Astrocyte (in vitro differentiated cells and primary cell): ENCODE measurements at regions not wholly inside any gene's neighbourhood (a gene's known extent, or its start where the extent isn't known, plus 50 kb on each side); places are given as distances from the start of the nearest gene placed in this dataset.

Experiments used
- DNase-seq: peaks from one replicate; pipeline ENCODE4 v3.0.0-alpha.2; 2010; ENCODE audit warnings: low read depth
- FAIRE-seq: peaks from 2 replicates; lab custom pipeline; 2011; peaks lifted over from hg19 to GRCh38; lab: Jason Lieb, UNC
- H2AFZ ChIP-seq: 2 replicates; pipeline ENCODE4 v1.6.0; 2012; ENCODE audit warnings: low read depth, low read length, inconsistent platforms
- H3K27ac ChIP-seq: 2 replicates; pipeline ENCODE4 v1.5.1; 2011; ENCODE audit warnings: low read depth, low read length, inconsistent platforms
- H3K27me3 ChIP-seq: 2 replicates; pipeline ENCODE4 v1.6.0; 2011; ENCODE audit warnings: low read length, inconsistent platforms; ENCODE audit not compliant: insufficient read depth
- H3K36me3 ChIP-seq: 2 replicates; pipeline ENCODE4 v1.5.1; 2011; ENCODE audit warnings: low read length, inconsistent platforms; ENCODE audit not compliant: insufficient read depth
- H3K4me1 ChIP-seq: 2 replicates; pipeline ENCODE4 v1.5.1; 2011; ENCODE audit warnings: low read length, inconsistent platforms; ENCODE audit not compliant: insufficient read depth
- H3K4me2 ChIP-seq: 2 replicates; pipeline ENCODE4 v1.6.0; 2012; ENCODE audit warnings: low read length, inconsistent platforms
- H3K4me3 ChIP-seq: 2 replicates; pipeline ENCODE4 v1.5.1; 2011; ENCODE audit warnings: low read depth, mild to moderate bottlenecking, low read length, inconsistent platforms; ENCODE audit not compliant: insufficient read depth
- H3K79me2 ChIP-seq: 2 replicates; pipeline ENCODE4 v1.6.0; 2012; ENCODE audit warnings: mild to moderate bottlenecking, low read length, inconsistent platforms; ENCODE audit not compliant: insufficient read depth
- H3K9ac ChIP-seq: 2 replicates; pipeline ENCODE4 v1.6.0; 2012; ENCODE audit warnings: mild to moderate bottlenecking, low read length, inconsistent platforms
- H3K9me3 ChIP-seq: 2 replicates; pipeline ENCODE4 v1.5.1; 2012; ENCODE audit warnings: low read depth, mild to moderate bottlenecking, low read length, inconsistent platforms; ENCODE audit not compliant: insufficient read depth
- H4K20me1 ChIP-seq: 2 replicates; pipeline ENCODE4 v1.6.0; 2012; ENCODE audit warnings: low read length, inconsistent platforms; ENCODE audit not compliant: insufficient read depth
- H3K27ac Mint-ChIP-seq: one replicate; pipeline ENCODE4 v1.8.0; 2021; ENCODE audit warnings: mild to moderate bottlenecking, mixed read lengths; ENCODE audit not compliant: unreplicated experiment
- H3K27me3 Mint-ChIP-seq: one replicate; pipeline ENCODE4 v1.8.0; 2021; ENCODE audit warnings: low read depth, mixed read lengths; ENCODE audit not compliant: unreplicated experiment
- H3K36me3 Mint-ChIP-seq: one replicate; pipeline ENCODE4 v1.8.0; 2021; ENCODE audit warnings: low read depth, mixed read lengths; ENCODE audit not compliant: unreplicated experiment
- H3K4me1 Mint-ChIP-seq: one replicate; pipeline ENCODE4 v1.8.0; 2021; ENCODE audit warnings: low read depth, mixed read lengths; ENCODE audit not compliant: unreplicated experiment
- H3K4me3 Mint-ChIP-seq: one replicate; pipeline ENCODE4 v1.8.0; 2021; ENCODE audit warnings: mild to moderate bottlenecking, moderate library complexity, mixed read lengths; ENCODE audit not compliant: unreplicated experiment
- H3K9me3 Mint-ChIP-seq: one replicate; pipeline ENCODE4 v1.8.0; 2021; ENCODE audit warnings: mild to moderate bottlenecking, mixed read lengths; ENCODE audit not compliant: unreplicated experiment
- CTCF ChIP-seq: IDR thresholded peaks from 2 replicates; pipeline ENCODE4 v1.5.1; 2011; ENCODE audit warnings: low read depth, mild to moderate bottlenecking, inconsistent platforms, low read length, moderate library complexity; ENCODE audit not compliant: insufficient read depth
- EZH2 ChIP-seq: IDR thresholded peaks from 2 replicates; pipeline ENCODE4 v1.6.1; 2012; ENCODE audit warnings: mild to moderate bottlenecking, low read length, inconsistent platforms; ENCODE audit not compliant: insufficient read depth

DNA sequence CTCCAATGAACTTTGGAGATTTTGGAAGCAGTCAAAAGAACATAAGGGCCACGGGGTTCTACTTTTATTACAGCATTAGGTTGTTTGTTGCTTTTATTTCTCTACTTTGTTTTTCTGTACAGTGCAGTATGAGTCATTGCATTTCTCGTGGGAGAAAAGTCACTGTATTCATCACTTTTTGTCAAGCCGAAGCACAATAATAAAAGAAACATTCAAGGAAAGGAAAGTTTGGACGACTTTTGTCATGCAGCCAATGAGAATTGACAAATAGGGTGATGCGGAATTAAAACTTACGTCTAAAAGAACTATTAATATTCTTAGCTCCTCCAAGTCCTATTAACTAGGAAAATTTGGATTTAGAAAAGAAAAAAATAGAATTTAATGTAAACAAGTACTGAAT, 209.9 kb downstream of the TMEM182 start:
- H3K79me2 ChIP-seq = no peaks in the 10 kb centered on the region
- Mint-ChIP-seq H3K27ac (no peak overlapping the region), H3K27me3 (no peaks in the 10 kb centered on the region), H3K4me1 (peaks cover 4% of the 10 kb centered on the region), H3K9me3 (no peaks in the 10 kb centered on the region), H3K36me3 (no peaks in the 10 kb centered on the region), H3K4me3 (no peak overlapping the region)
- no peaks in the 10 kb centered on the region for H4K20me1 ChIP-seq
- no peak overlapping the region for H3K9ac ChIP-seq
- peaks cover 10% of the 10 kb centered on the region for H3K4me1 ChIP-seq
- no peaks in the 10 kb centered on the region for H3K9me3 ChIP-seq
- no peak overlapping the region for H3K27ac ChIP-seq
- H3K36me3 ChIP-seq = no peaks in the 10 kb centered on the region
- no peaks in the 10 kb centered on the region for H3K27me3 ChIP-seq
- DNase-seq (peak; percentile 27), FAIRE-seq (no peak)
- no peak overlapping the region for H3K4me2 ChIP-seq
- TF ChIP-seq EZH2 = no peak
- no peak for TF ChIP-seq CTCF
- no peak overlapping the region for H2AFZ ChIP-seq
- no peak overlapping the region for H3K4me3 ChIP-seq

- no peak overlapping the region for H3K9ac ChIP-seq
- H3K27me3 ChIP-seq = no peaks in the 10 kb centered on the region
- Mint-ChIP-seq H3K27ac (no peak overlapping the region), H3K4me1 (peaks cover 4% of the 10 kb centered on the region), H3K9me3 (peaks cover 1% of the 10 kb centered on the region), H3K4me3 (no peak overlapping the region), H3K27me3 (no peaks in the 10 kb centered on the region), H3K36me3 (no peaks in the 10 kb centered on the region)
- no peak overlapping the region for H3K4me2 ChIP-seq
- DNase-seq (peak; percentile 18), FAIRE-seq (no peak)
- H3K4me1 ChIP-seq = no peaks in the 10 kb centered on the region
- H3K9me3 ChIP-seq = no peaks in the 10 kb centered on the region
- TF ChIP-seq CTCF = peak; percentile 44
- TF ChIP-seq EZH2 = no peak
- no peak overlapping the region for H3K4me3 ChIP-seq
- H3K36me3 ChIP-seq = no peaks in the 10 kb centered on the region
- H4K20me1 ChIP-seq = no peaks in the 10 kb centered on the region
- no peak overlapping the region for H2AFZ ChIP-seq
- no peaks in the 10 kb centered on the region for H3K79me2 ChIP-seq
- H3K27ac ChIP-seq = no peak overlapping the region
Measured at GRCh38 chr2:102975996-102976975, 214.5 kb downstream of the TMEM182 start.
